GM23248 (cell line): ENCODE measurements at regions not wholly inside any gene's neighbourhood (a gene's known extent, or its start where the extent isn't known, plus 50 kb on each side); places are given as distances from the start of the nearest gene placed in this dataset.

ENCODE experiments used
- EZH2 ChIP-seq: fragments of 200-600 bp; sonication (generic); IDR thresholded peaks from 2 replicates; pipeline ENCODE4 v1.6.1; 2018; ENCODE audit warnings: antibody characterized with exemption, mild to moderate bottlenecking; ENCODE audit not compliant: insufficient read depth, poor library complexity, severe bottlenecking
- EZH2phosphoT487 ChIP-seq: fragments of 200-600 bp; sonication (generic); IDR thresholded peaks from 2 replicates; pipeline ENCODE4 v1.6.1; 2018; ENCODE audit warnings: antibody characterized with exemption, moderate library complexity, mild to moderate bottlenecking, low read depth; ENCODE audit not compliant: insufficient read depth

- no peak for TF ChIP-seq EZH2phosphoT487
- no peak for TF ChIP-seq EZH2
Observed at GRCh38 chr7:131909151-131909768, 352.8 kb upstream of the PODXL start.
